HUDEP-2 (cell line): ENCODE measurements at regions not wholly inside any gene's neighbourhood (a gene's known extent, or its start where the extent isn't known, plus 50 kb on each side); places are given as distances from the start of the nearest gene placed in this dataset.

Experiments
- DNase-seq, 76 experiments: peaks; one replicate each; lab custom pipeline; 2025; ENCODE audit not compliant: unreplicated experiment in 76 of 76; lab: John Stamatoyannopoulos, UW

DNA sequence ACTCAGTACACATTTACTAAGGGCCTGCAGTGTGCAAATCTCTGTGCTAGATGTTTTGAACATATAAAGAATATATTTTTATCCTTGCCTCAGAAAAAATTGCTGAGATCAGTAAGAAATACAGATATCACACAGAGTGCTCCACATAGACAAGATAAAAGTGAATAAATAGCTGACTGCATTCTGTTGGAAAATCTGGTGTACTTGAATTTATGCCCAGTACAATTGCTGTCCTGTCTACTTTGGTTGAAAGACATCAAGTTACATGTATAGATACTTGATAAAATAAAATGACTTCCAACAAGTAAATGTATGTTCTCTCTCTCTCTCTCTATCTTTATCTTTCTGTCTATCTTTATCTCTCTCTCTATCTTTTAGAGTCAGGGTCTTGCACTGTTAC, 381.2 kb upstream of the CBLB start:
- DNase-seq: no peak

DNA sequence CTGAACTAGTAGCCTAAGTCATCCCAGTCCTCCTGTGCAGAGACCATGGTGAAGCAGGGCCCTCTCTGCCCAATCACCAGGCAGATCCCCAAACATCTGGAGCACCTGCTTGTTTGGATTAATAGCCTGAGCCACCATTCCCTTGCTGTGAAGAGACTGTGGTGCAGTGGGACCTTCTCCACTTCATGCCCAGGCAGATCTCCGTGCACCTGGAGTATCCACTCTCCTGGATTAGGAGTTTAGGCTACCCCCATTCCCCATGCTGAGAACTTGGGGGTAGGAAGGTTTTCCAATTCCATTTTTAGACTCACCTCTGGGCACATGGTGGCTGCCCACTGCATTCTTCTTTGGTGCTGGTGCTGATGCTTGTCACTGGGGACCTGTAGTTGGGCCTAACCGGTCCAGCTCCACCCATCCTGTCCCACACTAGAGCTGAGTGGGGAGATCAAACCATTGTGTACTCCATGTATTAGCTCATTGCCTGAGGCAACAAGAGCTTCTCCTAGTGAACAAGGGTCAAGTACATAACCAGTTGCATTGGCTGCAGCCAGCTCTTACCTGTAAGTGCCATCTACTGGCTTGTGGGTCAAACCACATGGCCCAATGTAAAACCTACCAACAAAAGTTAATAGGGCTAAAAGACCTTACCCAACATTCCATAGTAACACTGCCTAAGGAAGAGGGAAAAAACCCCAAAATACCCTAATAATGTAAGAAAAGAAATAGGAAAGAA, 382.5 kb upstream of the CBLB start:
- no peak for DNase-seq

DNA sequence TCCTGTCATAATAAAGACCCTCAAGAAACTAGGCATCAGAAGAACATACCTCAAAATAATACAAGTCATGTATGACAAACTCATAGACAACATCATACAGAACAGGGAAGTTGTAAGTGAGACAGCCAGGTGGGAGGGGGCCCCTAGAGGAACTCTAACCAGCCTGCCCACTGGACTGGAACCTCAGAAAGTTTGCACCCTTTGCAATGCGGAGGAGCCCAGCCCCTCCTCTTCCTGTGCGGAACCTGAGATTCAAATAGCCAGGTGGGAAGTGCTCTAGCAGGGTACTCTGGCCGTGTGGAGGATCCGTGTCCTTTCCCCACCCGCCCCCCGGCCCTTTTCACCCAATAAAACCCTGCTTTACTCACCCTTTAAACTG, 387.0 kb upstream of the CBLB start:
- DNase-seq: peak in 1 of 76 experiments; percentile 1

DNA sequence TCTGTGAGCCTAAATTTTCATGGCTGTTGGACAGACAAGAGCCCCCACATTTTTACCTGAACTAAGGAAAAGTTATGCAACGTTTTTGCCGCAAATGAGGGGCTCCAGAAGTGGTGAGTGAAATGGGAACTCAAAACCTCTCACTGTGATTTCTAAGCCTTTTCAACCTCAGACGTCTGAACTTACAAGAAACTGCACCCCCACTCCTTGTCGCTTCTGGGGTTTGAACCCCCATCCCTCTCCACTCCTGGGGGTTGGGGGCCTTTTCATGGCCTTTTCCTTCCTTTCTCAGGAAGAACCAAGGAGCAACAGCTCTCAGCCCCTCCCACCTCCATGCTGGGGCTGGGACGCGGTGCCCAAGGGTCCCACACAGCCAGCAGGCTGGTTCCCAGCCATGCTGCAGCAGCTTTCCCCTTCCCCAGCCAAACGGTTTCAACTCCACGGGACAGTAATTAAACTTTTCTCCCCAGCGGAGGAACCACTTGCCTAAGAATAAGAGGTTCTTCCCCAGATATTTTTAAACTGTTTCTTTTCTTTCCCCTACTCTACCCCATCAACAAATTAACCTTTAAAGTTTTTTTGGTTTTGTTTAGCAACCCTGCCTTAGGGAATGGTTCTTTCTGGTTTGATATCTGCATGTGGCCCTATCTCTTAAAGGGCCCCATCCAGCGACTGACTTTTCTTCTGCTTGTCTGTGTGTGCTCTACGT, 387.6 kb upstream of the CBLB start:
- DNase-seq: no peak

DNA sequence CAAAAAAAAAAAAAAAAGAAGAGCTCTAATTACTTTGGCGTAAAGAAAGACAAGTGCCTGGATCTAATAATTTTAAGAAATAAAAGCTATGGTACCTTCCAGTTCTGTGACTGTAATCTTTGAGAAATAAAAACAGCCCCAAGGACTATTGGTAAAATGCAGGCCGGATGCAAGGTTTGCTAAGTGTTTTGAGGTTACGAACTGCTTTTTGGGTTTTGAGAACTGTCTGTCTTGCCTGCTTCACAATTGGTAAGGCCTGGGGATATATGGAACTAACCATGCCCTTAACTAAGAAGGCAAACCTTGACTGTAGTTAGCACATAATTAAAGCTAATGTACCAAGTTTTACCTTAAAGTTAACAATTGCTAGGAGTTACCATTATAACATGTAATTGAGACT, 388.4 kb upstream of the CBLB start:
- no peak for DNase-seq

DNA sequence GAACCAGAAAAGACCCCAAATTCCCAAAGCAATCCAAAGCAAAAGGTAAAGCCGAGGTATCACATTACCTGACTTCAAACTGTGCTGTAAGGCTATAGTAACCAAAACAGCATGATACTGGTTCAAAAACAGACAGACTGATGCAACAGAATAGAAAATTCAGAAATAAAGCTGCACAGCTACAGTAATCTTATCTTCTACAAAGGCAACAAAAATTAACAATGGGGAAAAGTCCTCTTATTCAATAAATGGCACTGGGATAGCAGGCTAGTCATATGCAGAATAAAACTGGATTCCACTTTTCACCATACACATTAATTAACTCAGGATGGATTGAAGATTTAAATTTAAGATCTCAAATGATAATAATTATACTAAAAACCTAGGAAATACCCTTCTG, 392.6 kb upstream of the CBLB start:
- DNase-seq: no peak

DNA sequence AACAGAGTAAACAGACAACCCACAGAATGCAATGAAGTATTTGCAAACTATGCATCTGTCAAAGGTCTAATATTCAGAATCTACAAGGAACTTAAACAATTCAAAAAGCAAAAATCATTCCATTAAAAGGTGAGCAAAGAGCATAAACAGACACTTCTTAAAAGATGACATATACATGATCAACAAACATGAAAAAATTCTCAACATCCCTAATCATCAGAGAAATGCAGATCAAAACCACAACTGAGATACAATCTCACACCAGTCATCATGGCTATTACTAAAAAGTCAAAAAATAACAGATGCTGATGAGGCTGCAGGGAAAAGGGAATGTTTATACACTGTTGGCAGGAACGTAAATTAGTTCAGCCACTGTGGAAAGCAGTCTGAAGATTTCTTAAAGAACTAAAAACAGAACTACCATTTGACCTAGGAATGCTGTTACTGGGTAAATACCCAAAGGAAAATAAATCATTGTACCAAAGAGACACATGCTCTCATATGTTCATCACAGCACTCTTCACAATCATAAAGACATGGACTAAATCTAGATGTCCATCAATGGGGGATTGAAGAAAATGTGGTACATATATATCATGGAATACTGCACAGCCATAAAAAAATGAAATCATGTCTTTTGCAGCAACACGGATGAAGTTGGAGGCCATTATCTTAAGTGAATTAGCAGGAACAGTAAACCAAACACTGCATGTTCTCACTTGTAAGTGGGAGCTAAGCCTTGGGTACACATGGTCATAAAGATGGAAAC, 393.3 kb upstream of the CBLB start:
- no peak for DNase-seq

DNA sequence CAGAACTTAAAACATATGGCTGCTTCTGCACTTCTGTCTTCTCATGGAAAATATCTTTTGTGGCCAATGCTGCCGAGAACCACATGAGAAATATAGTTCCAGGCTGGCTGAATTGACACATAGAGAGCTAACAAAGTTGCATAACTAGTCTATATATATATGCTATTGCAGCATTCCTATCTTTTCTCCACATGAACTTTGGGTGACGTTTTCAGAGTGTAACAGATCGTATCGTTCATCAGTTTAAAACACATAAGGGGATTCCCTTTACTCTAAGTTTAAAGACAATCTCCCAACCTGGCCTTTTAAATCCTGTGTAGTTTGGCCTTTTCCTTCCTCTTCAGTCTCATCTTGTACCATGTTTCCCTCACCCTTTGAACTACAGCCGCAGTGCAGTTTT, 394.2 kb upstream of the CBLB start:
- DNase-seq: no peak

DNA sequence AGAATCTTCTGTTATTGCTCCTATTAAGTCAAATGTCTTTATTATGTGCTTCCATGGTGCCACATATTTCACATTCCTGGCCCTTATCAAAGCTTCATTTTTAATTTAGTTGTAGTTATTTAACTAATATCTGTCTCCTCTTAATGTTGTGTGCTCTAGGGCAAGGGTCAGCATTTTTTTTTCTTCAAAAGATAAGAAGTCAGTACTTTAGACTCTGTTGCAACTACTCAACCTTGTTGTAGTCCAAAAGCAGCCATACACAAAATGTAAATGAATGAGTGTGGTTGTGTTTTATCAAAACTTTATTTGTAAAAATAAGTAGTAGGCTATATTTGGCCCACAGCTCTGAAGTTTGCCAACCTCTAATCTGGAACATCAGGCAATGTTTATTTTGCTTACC, 394.7 kb upstream of the CBLB start:
- DNase-seq: no peak

DNA sequence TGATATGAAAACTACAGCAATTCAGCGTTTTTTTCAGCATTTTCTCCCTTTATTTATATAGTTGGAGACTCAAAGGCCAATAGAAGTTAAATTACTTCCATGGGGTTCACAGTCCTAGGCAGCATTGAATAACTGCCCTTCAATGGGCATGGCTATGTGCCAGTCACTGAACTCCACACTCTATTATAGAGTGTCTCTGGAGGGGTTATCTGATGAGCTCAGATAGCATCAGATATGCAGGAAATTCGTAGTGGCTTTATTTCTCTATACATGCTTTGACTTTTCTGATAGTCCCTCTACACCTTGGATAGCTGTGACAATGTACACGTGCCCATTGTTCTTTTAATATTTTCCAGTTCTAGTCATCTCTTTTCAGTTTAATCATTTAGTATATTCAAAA, 396.9 kb upstream of the CBLB start:
- no peak for DNase-seq

DNA sequence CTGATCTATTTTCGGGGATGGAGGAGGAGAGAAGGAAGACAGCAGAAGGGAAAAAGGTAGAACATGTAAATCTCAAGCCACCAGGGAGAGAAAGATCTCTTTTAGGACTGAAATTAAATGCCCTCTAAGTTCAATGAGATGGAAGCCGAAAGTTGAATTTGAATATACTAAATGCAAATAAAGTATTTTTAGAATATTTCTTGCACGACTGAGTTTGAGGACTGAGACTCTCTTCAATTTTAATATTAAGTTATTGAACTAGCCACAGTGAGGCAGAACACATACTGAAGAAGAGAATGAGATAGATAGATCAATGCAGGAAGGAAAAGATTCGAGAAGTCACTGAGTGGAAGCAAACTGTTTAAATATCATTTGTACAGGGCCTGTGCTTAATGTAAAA, 399.9 kb upstream of the CBLB start:
- no peak for DNase-seq

DNA sequence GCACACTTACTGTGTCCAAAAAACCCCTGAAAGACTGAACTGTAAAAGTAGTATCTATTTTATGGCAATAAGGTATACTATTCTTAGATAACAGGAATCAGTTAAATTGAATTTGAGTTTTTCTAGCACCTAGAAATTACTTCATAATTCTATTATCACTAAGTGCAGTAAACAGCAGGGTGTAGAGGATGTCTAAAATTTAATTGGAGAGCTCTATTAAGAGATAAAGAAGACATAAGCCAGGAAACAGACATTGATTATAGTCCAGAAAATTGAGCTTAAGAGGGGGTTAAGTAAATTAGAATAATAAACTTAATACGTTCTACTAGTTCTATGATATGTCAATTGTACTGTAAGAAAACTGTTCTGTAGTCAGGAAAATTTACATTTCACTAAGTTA, 403.5 kb upstream of the CBLB start:
- no peak for DNase-seq

DNA sequence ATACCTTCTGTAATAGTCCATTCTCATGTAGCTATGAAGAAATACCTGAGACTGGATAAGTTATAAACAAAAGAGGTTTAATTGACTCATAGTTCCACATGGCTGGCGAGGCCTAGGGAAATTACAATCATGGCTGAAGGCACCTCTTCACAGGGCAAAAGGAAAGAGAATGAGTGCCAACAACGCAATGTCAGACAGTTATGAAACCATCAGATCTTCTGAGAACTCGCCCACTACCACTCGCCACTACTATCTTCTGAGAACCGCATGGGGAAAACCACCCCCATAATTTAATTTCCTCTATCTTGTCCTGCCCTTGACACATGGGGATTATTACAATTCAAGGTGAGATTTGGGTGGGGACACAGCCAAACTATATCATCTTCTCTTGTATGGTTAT, 406.8 kb upstream of the CBLB start:
- no peak for DNase-seq

DNA sequence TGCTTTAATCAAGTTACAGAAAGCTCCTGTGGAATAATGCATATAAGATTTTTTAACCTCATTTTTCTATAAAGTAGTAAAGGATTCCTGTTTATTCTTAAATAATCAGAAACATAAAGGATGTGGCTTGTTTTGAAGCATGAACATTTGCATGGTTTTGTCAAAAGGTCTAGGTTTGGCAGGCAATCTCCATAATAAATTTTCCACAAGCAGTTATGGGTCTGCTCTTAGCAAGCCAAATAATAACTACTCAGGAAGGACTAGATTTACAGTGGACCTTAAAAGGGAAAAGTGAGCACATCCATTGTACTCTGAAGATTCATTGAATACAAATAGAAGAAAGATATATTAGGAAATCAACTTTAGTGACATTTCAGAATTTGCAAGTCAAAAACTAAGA, 407.3 kb upstream of the CBLB start:
- no peak for DNase-seq

DNA sequence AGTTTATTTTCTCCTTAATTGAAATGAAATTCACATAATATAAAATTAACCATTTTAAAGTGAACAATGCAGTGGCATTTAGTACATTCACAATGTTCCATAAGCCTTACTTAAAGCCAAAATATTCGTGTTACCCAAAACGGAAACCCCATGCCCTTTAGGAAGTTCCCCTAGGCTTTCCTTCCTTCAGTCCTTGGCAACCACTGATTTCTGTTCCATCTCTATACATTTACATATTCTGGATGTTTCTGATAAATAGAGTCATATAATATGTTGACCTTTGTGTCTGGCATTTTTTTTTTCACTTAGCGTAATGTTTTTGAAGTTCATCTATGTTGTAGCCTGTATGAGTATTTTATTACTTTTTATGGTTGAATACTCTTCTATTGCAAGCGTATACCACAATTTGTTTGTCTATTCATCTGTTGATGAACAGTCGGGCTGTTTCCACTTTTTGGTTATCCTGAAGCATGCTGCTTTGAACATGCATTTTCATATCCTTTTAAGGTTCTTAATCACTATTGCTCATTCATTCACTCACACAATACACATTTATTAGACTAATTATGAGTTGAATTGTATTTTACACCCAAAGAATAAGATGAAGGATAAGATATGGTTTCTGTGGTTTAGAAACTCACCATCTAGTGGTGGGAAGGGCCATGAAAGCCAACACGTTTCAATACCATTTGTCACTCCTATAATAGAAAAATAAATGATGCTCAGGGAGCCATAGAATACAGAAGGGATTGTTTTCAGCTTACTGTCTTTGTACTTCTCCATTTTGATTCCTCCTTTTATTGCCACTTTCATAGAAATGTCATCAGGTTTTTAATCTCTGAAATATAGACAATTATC, 408.2 kb upstream of the CBLB start:
- no peak for DNase-seq

DNA sequence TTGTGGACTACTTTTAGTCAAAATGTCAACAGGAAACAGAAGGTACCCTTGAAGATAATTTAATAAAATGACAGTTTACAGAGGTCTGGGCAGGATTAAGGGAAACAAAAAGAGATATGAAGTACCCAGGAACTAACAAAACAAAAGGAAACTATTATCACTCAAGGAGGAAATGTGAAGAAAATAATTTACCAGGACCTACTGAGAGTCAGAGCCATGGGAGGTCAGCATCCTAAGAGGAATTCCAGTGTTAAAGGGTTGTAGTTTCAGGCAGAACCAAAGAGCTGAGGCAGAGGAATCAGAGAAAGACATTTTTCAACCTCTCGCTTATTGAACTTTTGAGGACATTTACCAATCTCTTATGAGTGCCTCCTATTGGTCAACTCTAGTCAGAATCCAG, 408.9 kb upstream of the CBLB start:
- no peak for DNase-seq

DNA sequence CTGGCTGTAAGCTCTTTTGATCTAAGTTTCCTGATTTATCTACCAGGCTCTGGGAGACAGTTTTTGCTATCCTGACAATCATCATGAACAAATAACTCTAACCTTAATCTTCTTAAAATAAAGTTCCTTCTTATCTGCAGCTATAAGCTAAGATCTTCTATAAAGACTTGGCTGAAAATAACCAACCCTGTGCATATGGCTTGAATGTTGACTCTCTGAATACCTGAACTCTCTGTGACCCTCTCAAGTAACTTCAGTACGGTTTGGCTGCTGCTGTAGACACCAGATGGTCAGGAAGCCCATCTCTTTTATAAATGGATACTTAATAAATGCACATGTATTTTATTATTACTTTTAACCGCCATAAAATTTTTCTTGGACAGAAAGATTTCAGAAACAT, 412.4 kb upstream of the CBLB start:
- no peak for DNase-seq

DNA sequence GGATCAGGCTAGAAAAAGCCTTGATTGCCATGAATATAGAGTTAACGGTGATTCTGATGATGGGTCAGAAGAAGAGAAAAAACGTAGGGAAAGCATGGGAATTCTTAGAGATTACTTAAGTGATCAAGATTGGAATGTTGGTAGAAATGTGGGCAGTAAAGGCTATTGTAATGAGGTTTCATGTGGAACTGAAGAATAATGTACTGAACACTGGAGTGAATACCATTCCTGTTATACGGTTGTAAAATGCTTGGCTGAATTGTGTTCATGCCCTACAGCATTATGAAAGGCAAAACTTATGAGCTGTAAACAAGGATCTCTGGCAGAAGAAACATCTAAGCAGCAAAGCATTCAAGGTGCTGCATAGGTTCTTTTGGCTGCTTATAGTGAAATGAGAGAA, 414.1 kb upstream of the CBLB start:
- no peak for DNase-seq

DNA sequence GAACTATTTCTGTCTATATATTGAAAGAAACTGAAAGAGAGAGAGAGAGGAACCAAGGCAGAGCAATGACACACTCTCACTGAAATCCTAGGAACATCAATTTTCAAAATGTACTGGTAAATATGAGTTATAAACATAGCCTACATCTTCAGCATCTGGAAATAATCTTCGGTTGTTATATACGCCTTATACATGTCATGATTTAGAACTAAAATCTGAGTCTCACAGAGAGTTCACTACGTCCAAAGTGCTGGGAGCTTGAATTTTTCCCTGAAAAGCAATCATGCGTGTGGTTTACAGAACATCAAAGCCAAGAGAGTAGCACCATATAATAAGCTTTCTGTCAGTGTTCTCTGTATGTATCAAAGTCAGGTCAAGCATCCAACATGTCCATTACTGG, 420.0 kb upstream of the CBLB start:
- no peak for DNase-seq

DNA sequence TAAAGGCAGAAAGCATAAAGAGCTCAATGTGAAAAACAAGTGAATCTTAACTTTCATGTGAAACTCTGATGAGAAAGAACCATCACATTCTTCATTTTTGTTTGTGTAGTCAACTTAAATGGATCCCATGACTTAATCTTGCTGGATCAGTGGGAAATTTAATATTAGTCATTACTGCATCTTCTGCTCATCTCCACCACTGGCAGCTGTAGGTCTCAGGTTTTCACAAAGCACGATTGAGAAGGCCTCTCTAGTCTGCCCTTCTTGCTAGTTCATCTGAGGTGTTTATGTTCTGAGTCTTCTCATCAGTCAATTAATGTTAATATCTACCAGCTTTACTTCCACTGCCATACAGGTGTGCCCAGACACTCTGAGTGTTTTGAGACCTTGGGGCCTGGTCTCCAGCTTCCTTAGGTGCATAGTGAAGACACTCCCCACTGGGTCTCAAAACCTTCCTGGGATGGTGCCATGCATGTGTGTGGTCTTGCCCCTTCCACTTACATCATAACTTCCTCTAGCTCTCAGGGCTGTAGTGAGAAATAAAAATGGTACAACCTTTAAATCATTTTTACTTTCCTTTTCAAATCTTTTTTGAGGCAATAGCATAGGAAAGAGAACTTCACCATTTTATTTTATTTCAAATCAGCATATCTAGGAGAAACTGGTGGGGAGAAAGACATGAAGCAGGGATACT, 421.6 kb upstream of the CBLB start:
- DNase-seq: no peak
